NCI-H526 treated with DMSO at 0.1 percent for 48 hours (cell line): ENCODE measurements at regions not wholly inside any gene's neighbourhood (a gene's known extent, or its start where the extent isn't known, plus 50 kb on each side); places are given as distances from the start of the nearest gene placed in this dataset.

Experiments used
- DNase-seq: peaks from one replicate; lab custom pipeline; 2025; lab: John Stamatoyannopoulos, UW

GRCh38 chr11:104246590-104246989 lies 82.6 kb upstream of the PDGFD start:
- DNase-seq: no peak

- DNase-seq: no peak
These were observed 75.0 kb upstream of the PDGFD start for GRCh38 chr11:104238916-104239315.

GRCh38 chr11:104225047-104225446 lies 61.1 kb upstream of the PDGFD start:
- DNase-seq: no peak

- no peak for DNase-seq
These were observed 58.5 kb upstream of the PDGFD start for GRCh38 chr11:104222464-104222863.

GRCh38 chr11:104221455-104221854 lies 57.5 kb upstream of the PDGFD start:
- no peak for DNase-seq

- no peak for DNase-seq
These were observed 55.1 kb upstream of the PDGFD start for GRCh38 chr11:104219096-104219495.

- DNase-seq: no peak
These were observed 50.6 kb upstream of the PDGFD start for GRCh38 chr11:104214517-104214916.
